ENCODE measurements at regions not wholly inside any gene's neighbourhood (a gene's known extent, or its start where the extent isn't known, plus 50 kb on each side); places are given as distances from the start of the nearest gene placed in this dataset.

GRCh38 chr15:24862726-24863521 is 91.9 kb upstream of the SNRPN start:
- H3K4me3 ChIP-seq (ENCODE audit: low read length), result no peak overlapping the region
- no peak for DNase-seq (ENCODE audit: low read depth)
- no peak for TF ChIP-seq CTCF (conservative IDR thresholded peaks at IDR 0.05; ENCODE audit: low read length)

GRCh38 chr15:24865303-24865702 is 89.5 kb upstream of the SNRPN start:
- no peak for DNase-seq (ENCODE audit: low read depth)
- H3K4me3 ChIP-seq (ENCODE audit: low read length), result no peak overlapping the region
- TF ChIP-seq CTCF (conservative IDR thresholded peaks at IDR 0.05; ENCODE audit: low read length), result no peak

GRCh38 chr15:24877174-24877573 is 77.6 kb upstream of the SNRPN start:
- TF ChIP-seq CTCF (conservative IDR thresholded peaks at IDR 0.05; ENCODE audit: low read length), result no peak
- no peak for DNase-seq (ENCODE audit: low read depth)
- H3K4me3 ChIP-seq (ENCODE audit: low read length), result no peak overlapping the region

GRCh38 chr15:24878153-24878552 is 76.6 kb upstream of the SNRPN start:
- H3K4me3 ChIP-seq (ENCODE audit: low read length), result peak overlapping the region; percentile 46
- no peak for TF ChIP-seq CTCF (conservative IDR thresholded peaks at IDR 0.05; ENCODE audit: low read length)
- DNase-seq (ENCODE audit: low read depth), result peak; percentile 27

- TF ChIP-seq CTCF (conservative IDR thresholded peaks at IDR 0.05; ENCODE audit: low read length), result no peak
- DNase-seq (ENCODE audit: low read depth), result no peak
- no peak overlapping the region for H3K4me3 ChIP-seq (ENCODE audit: low read length)
These were observed 75.3 kb upstream of the SNRPN start for GRCh38 chr15:24879492-24879891.

- no peak for TF ChIP-seq CTCF (conservative IDR thresholded peaks at IDR 0.05; ENCODE audit: low read length)
- no peak for DNase-seq (ENCODE audit: low read depth)
- H3K4me3 ChIP-seq (ENCODE audit: low read length), result no peak overlapping the region
These were observed 74.1 kb upstream of the SNRPN start for GRCh38 chr15:24880663-24881062.

- no peak for TF ChIP-seq CTCF (conservative IDR thresholded peaks at IDR 0.05; ENCODE audit: low read length)
- DNase-seq (ENCODE audit: low read depth), result no peak
These were observed 68.2 kb upstream of the SNRPN start for GRCh38 chr15:24886538-24886937.

More at GRCh38 chr15:24886538-24886937, 68.2 kb upstream of the SNRPN start:
- H3K4me3 ChIP-seq (ENCODE audit: low read length), result no peak overlapping the region

Measured in AG10803 (cell line).